HG02943 (cell line): ENCODE measurements at regions not wholly inside any gene's neighbourhood (a gene's known extent, or its start where the extent isn't known, plus 50 kb on each side); places are given as distances from the start of the nearest gene placed in this dataset.
"Not testable (repeated sequence)": the region's sequence is repeated elsewhere in the genome, so short reads cannot be mapped to it uniquely, and the experiment has no call there.

Experiments
- ATAC-seq: cut with Tn5 transposase; IDR thresholded peaks from one replicate; pipeline ENCODE4 v1.9.1; 2021; ENCODE audit warnings: mild to moderate bottlenecking, low read depth, moderate library complexity; ENCODE audit not compliant: unreplicated experiment

DNA sequence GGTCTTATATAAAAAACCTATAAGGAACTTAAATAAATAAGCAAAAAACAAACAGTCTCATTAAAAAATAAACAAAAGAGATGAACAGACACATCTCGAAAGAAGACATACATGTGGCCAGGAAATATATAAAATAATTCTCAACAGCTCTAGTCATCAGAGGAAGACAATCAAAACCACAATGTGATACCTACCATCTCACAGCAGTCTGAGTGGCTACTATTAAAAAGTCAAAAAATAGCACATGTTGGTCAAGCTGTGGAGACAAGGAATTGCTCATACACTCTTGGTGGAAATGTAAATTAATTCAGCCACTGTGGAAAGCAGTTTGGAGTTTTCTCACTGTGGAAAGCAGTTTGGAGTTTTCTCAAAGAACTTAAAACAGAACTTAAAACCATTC lies 100.3 kb upstream of the ADAMTS5 start:
- ATAC-seq: no peak

DNA sequence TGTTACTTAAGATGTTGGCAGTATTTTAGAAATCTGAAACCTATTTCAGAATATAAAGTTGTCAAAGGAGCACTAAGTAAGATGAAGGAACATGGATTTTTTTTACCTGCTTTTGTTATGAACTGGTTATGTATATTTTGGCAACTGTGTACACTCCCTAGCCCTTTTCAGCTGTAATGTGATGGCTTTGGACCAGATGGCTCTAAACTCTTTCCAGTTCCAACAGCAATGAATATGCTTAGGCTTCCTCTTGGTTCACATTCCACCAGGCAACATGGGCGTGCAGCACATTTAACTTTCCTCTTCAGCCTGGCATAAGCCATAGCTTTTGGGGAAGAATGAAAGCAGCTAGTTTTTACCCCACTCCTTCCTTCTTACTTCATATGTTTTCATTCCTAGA lies 95.6 kb upstream of the ADAMTS5 start:
- ATAC-seq: no peak

DNA sequence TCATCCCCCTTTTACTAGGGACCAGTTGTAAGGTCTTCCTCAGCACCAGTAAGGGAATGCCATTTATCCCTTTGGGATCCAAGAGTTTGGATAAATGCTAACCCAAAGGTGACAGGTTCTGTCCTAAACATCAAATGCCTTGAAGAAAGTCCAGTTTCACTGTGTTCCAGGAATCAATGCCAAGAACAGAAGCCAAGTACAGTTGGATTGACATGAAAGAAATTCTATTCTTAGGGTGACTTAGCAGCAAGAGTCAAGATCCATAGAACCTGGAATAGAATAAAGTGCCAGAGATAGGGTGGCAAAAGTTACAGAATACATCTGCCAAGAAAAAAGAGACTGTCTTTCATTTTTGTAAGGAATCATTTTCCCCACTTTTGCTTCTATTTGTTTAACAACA lies 94.9 kb upstream of the ADAMTS5 start:
- ATAC-seq: no peak

DNA sequence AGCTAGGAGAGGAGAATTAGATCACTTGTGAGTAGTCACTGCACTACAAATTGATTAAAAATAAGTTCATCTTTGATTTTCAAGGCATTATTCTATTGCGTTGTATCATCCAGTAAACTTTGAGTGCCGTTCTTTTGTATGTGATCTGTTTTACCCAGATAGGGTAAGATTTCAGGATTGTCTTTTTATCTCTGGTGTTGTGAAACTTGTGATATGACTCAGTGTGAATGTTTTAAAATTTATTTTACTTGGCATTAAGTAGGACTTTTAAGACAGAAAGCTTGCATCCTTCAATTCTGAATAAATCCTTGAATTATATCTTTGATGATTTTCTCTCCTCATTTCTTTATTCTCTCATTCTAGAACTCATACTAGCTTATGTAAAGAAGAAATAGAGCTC lies 93.3 kb upstream of the ADAMTS5 start:
- ATAC-seq: no peak

DNA sequence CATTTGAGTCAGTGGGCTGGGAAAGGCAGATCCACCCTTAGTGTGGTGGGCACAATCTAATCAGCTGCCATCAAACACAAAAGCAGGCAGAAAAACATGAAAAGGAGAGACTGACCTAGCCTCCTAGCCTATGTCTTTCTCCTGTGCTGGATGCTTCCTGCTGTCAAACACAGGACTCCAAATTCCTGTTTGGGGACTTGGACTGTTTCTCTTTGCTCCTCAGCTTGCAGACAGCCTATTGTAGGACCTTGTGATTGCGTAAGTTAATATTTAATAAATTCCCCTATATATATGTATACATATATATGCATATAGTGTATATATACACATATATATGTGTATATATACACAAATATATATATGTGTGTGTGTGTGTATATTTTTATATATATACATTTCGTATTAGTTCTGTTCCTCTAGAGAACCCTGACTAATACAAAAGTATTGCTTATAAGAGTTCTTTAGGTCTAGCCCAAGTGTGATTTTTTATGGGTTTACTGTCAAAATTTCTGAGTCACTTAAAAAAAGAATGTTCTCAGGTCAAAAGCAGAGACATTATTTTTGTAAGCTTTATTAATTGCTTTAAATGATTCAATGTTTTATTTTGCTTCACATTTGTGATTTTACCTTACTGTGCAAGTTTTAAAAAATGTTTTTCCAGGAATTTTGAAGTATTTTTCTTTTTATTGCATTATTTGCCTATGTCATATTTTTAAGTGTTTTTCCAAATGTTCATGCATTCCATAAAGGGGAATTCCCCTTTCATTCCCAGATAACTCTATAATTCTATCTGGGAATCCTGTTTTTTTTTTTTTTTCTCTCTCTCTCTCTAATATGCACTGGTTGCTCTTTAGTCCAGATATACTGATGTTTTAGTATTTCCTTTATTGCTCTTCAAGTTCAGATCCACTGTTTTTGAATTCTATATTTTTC lies 92.1 kb upstream of the ADAMTS5 start:
- no peak for ATAC-seq

DNA sequence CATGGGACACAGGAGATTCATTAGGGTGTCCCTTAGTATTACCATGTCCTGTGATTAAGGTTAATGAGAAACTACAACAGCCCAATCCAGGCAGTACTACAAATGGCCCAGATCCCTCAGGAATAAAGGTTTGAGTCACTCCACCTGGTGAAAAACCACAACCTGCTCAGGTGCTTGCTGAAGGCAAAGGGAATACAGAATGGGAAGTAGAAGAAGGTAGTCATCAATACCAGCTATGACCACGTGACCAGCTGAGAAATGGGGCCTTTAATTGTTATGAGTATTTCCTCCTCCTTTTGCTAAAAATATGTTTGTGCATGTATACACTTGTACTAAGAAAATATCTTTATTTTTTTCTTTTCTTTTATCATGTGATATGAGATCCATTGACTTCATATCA lies 91.1 kb upstream of the ADAMTS5 start:
- ATAC-seq: no peak

DNA sequence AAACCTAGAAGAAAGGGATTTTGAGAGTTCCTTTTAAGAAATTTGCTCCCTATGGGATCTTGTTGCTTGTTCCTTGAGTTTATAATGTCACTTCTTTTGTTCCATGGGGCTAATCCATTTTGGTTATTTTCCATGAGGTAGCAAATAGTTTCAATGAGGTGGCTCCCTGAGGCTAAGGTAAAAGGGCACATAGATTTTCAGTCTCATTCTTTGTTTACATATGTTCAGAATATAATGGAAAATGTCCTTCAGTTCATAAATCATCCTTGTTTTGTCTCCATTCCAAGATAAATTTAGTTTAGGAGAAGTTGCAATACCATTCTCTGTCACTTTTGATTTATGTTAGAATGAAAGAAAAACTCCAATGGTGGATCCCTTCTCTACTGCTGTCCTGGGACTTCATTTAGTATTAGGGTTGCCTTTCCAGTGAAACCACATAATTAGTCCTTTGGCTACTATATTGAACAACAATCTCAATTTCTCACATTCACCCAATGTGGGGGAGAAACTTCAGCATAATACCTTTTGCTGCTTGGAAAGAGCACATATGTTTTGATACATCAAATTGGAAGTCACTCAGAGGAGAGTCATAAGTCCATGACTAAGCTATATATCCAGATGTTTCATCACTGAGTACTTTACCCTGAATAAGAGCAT lies 80.9 kb upstream of the ADAMTS5 start:
- ATAC-seq: no peak

DNA sequence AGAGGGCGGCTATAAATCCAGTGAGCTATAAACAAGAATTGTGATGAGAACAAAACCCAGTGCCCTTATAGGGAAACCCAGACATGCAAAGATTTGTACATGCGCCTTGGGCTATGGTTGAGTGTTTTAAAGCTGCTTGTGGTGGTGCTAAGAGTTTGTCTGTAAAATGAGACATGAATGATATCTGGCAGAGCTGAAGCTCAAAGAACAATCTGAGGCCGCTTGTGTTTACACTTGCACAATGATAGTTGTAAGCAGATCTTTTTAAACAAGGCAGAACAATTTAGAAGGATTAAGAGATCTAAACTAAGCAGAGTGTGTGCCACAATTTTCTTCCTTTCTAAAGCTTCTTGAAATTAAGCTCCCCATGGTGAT lies 80.4 kb upstream of the ADAMTS5 start:
- no peak for ATAC-seq

DNA sequence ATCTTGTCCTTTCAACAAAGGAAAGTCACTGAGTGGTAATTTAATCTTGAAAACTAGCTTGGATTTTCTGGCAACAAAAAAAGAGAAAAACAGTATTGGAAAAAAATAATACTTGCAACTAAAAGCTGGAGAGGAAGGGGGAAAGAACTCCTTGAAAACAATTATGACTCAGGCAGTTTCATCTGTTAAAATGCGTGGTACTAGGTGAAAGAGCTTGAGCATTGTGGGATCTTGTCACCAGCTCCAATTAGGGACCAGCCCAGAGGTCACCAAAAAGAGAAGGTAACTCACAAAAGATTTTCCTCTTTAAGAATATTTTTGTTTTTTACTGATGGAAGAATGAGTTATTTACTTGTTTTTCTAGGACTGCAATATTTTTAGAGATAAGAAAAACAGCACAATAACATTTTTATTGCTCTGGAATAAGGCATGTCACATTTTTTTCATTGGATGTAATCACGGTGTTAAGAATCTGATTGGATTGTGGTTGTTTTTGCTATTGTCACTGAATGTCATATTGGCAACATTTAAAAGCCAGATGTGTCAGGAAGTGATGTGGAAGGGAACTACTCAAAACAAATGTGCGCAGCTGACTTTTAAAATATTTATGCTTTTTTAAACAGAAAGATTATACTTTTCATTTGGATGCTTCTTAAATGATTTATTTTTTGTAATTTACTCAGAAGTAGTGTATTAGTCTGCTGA lies 78.5 kb upstream of the ADAMTS5 start:
- no peak for ATAC-seq

DNA sequence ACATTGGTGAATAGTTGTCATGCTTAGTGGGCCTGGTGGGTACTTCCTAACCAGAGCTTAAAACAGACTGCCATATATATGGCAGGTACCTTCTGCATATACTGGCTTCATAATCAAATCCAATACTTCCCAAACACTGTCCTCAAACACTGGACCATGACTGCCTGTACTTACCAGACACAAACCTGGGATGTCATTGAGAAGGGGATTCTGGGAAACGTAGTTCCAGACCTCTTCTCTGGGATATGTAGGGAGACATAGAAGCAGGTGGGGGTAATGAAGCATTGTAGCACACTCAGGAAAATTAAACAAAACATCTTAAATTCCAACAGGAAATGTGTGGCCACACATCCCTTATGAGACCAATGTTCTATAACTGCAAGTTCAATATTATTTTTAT lies 76.5 kb upstream of the ADAMTS5 start:
- ATAC-seq: no peak

DNA sequence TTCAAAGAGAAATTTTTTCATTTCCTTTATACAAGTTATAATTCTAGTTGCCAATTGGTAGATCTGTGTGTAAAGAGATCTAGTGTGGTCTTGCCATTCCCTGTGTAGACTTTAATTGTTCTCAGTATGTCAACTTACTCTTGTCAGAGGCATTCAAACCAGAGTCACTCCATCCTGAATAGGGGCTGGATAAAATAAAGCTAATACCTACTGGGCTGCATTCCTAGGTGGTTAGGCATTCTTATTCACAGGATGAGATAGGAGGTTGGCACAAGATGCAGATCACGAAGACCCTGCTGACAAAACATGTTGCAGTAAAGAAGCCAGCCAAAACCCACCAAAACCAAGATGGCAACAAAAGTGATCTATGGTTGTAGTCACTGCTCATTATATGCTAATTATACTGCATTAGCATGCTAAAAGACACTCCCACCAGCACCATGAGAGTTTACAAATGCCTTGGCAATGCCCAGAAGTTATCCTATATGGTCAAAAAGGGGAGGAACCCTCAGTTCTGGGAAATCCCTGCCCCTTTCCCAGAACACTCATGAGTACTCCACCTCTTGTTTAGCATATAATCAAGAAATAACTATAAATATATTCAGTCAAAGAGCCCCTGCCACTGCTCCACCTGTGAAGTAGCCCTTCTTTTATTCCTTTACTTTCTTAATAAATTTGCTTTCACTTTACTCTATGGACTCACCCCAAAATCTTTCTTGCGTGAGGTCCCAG lies 74.0 kb upstream of the ADAMTS5 start:
- ATAC-seq: no peak

DNA sequence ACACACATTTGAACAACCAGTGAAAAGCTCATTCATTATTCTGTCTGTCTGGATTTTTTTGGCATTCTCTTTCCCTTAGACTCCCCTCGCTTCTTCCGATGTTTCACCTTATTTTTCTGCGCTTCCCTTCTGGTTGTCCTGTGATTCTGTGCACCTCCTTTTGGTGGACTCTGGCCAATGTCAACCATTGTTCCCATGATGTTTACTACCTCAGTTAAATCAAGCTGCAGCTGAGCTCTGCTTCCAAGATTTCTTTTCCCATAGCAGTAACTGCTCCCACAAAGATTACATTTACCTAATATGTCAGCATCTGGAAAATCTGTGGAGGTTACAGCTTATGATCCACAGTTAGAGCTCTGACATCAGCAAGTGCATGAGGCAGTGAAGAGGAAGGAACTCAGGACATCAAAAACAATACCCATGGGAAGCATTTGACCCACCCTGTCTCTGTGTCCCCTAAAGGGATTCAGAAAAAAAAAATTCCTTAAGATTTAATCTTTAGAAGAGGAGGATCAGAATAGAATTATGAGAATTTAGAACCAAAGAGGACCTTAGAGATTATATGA lies 69.9 kb upstream of the ADAMTS5 start:
- no peak for ATAC-seq

DNA sequence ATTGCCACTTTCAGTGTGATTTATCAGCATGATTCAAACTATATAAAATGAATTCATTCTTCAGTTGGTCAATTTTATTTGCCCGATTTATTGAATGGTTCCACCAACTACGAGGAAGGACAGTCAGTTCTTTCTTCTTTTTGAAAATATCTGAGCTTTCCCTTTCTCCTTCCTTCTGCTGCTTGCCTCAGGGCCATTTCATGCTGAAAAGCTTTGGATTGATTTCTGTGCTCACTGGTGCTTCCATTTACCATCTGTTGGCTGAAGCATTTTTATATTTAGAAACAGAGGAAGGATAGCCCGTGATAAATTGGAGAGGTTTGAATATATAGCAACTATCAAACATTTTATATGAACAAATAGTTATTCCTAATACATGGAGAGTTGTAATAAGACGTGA lies 68.9 kb upstream of the ADAMTS5 start:
- ATAC-seq: no peak

DNA sequence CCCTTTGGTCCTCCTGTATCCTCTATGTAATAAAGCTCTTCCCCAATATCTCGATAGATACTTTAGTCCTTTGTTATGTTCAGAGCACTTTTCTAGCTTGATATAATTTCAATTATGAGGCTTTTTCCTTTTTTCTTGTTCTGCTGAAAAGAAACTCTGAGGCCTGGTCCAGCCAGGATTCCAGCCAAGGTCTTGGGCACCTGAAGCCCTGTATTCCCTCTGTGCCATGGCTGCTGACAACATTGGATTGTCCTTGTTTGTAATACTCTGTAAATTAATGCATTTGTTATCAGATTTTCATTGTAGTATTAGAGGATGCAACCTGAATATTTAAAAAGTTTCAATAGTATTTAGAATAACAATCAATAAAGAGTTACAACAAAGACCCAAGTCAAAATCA lies 67.9 kb upstream of the ADAMTS5 start:
- no peak for ATAC-seq

DNA sequence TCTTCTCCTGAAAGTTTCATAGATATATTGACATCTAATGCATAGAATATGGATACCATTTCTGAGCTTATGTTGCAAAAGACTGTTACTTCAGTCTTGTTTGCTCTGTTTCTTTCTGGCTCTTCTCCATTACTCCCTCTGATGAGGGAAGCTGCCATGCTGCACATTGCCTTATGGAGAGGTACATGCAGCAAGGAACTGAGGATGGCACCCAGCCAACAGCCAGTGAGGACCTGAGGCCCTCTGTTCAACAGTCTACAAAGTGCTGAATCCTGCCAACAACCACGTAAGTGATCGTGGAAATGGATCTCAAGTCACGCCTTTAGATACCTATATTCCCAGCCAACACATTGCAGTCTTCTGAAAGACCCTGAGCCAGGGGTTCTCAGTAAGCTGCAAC lies 66.6 kb upstream of the ADAMTS5 start:
- no peak for ATAC-seq

DNA sequence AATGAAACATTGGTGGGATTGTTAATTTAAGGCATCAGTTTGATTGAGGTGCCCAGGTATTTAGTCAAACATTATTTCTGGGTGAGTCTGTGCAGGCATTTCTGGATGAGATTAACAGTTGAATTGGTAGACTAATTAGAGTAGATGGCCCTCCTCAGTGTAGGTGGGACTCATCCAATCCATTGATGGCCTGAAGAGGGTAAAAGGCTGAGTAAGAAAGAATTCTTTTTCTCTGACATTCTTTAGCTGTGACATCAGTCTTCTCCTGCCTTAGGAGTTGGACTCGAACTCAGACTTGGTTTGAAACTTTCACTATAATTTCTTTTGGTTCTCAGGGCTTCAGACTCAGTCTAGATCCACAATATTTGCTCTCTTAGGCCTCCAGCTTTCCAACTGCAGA lies 59.6 kb upstream of the ADAMTS5 start:
- ATAC-seq: no peak

DNA sequence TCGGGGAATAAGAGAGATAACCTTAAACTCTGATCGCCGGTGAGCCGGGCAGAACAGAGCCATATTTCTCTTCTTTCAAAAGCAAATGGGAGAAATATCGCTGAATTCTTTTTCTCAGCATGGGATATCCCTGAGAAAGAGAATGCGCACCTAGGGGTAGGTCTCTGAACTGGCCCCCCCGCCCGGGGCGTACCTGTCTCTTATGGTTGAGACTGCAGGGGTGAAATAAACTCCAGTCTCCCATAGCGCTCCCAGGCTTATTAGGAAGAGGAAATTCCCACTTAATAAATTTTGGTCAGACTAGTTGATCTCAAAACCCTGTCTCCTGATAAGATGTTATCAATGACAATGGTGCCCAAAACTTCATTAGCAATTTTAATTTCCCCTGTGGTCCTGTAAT lies 58.8 kb upstream of the ADAMTS5 start:
- not testable (repeated sequence) for ATAC-seq

DNA sequence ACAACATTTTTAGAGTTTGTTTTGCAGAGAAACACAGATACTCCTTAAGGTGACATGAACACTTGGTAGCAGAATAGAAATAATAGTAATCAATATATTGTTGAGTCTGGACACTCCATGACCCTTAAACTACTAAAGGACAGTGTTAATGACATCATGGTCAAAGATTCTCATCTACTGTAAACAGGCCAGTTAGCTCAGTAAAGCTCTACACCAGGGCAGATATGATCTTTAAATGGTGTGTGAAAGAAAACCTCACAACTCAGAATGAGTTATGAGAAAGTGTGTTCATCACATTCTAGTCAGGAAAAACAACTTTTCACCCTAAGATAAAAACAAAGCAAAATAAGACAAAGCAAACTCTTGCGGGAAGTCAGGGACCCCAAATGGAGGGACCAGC lies 58.1 kb upstream of the ADAMTS5 start:
- no peak for ATAC-seq

DNA sequence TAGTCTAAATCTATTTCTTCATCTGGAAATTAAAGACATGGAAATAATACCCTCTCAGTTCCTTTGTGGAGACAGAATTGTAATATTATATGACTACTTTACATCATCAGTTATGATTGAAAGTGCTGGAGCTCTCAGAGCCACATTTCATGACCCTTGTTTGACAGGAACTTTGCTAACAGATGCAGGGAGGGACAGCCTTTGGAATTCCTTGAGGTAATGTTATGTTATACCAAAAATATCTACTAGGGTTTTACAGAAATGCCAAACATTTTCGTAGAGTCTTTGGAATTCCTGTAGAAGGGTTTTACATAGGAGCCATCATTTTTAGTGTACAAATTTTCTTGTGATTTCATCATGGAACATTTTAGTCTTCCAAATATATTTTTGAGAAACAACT lies 57.4 kb upstream of the ADAMTS5 start:
- ATAC-seq: no peak

DNA sequence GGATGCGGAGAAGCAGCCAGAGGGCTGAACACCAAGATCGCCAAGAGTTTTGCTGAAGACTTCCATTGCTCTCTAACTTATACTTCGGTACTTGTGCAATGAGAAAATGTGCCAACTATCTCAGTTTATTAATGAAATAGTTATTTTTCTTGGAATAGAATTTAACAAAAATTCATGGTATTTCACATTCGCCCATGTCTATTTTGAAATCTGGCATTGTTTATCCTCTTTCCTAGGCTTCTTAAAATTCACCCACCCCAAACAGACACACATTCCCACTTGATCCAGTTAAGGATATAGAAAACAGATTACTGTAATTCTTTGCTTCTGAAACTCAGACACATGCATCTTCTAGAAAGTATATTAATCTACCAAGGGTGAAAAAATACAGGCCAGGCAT lies 56.3 kb upstream of the ADAMTS5 start:
- ATAC-seq: no peak

DNA sequence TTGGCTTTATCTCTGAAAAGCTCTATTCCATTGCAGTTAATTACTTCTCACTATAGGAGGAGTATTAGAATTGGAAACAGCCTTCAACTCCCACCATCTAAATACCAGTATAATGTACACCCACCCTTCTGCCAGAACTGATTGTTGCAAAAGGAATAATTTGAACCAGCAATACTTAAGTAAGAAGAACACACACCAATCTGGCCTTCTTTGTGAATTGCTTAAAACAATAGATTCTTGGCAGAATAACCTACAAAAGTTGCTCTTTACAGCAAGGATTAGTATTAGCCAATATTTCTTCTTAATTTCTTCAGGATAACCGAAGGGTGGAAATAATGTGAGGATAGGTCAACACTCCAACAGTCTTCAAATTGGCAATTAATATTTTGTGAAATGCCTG lies 54.9 kb upstream of the ADAMTS5 start:
- no peak for ATAC-seq
